GM18870 (cell line): ENCODE measurements at regions not wholly inside any gene's neighbourhood (a gene's known extent, or its start where the extent isn't known, plus 50 kb on each side); places are given as distances from the start of the nearest gene placed in this dataset.
A peak's percentile ranks its signal among the peaks of the same experiment; 100 is the strongest.
"Not testable (repeated sequence)": the region's sequence is repeated elsewhere in the genome, so short reads cannot be mapped to it uniquely, and the experiment has no call there.

ENCODE experiments used
- ATAC-seq: cut with Tn5 transposase; IDR thresholded peaks from one replicate; pipeline ENCODE4 v1.9.1; 2021; ENCODE audit warnings: moderate library complexity; ENCODE audit not compliant: unreplicated experiment

GRCh38 chr6:90463359-90463758 is 123.5 kb downstream of the MAP3K7 start:
- ATAC-seq: no peak

- no peak for ATAC-seq
These were observed 124.8 kb downstream of the MAP3K7 start for GRCh38 chr6:90462102-90462501.

- ATAC-seq: no peak
These were observed 125.5 kb downstream of the MAP3K7 start for GRCh38 chr6:90461383-90461782.

GRCh38 chr6:90460051-90460450 is 126.8 kb downstream of the MAP3K7 start:
- ATAC-seq: no peak

- ATAC-seq: no peak
These were observed 127.6 kb downstream of the MAP3K7 start for GRCh38 chr6:90459225-90459758.

- no peak for ATAC-seq
These were observed 128.3 kb downstream of the MAP3K7 start for GRCh38 chr6:90458353-90459224.

GRCh38 chr6:90457867-90458259 is 129.0 kb downstream of the MAP3K7 start:
- no peak for ATAC-seq

- not testable (repeated sequence) for ATAC-seq
These were observed 129.6 kb downstream of the MAP3K7 start for GRCh38 chr6:90456997-90457866.

- ATAC-seq: no peak
These were observed 130.9 kb downstream of the MAP3K7 start for GRCh38 chr6:90456001-90456400.

GRCh38 chr6:90454836-90455427 is 131.9 kb downstream of the MAP3K7 start:
- ATAC-seq: no peak

GRCh38 chr6:90450268-90450953 is 136.5 kb downstream of the MAP3K7 start:
- ATAC-seq: no peak

GRCh38 chr6:90449311-90449710 is 137.6 kb downstream of the MAP3K7 start:
- ATAC-seq: no peak

- ATAC-seq: no peak
These were observed 138.0 kb downstream of the MAP3K7 start for GRCh38 chr6:90448836-90449235.

GRCh38 chr6:90446164-90446563 is 140.7 kb downstream of the MAP3K7 start:
- ATAC-seq: no peak

- no peak for ATAC-seq
These were observed 141.3 kb downstream of the MAP3K7 start for GRCh38 chr6:90445533-90446108.

GRCh38 chr6:90444160-90444714 is 142.6 kb downstream of the MAP3K7 start:
- peak; percentile 45 for ATAC-seq

- no peak for ATAC-seq
These were observed 144.5 kb downstream of the MAP3K7 start for GRCh38 chr6:90442366-90442765.

- no peak for ATAC-seq
These were observed 144.1 kb upstream of the BACH2 start for GRCh38 chr6:90440586-90441283.

GRCh38 chr6:90439586-90439985 is 142.9 kb upstream of the BACH2 start:
- no peak for ATAC-seq
